Right atrium auricular region (tissue), 2 donors: ENCODE measurements at regions not wholly inside any gene's neighbourhood (a gene's known extent, or its start where the extent isn't known, plus 50 kb on each side); places are given as distances from the start of the nearest gene placed in this dataset.

ENCODE experiments used
- DNase-seq: peaks from one replicate; pipeline ENCODE4 v3.0.0-alpha.2; 2019; ENCODE audit warnings: low spot score
- H3K27ac ChIP-seq, 2 donors: fragments of 200-600 bp; sonication (generic); 1 replicate in 1 of 2; 2 replicates in 1 of 2; pipeline ENCODE4 v1.5.1; 2016 to 2019
- H3K27me3 ChIP-seq, 2 donors: fragments of 200-600 bp; sonication (generic); one replicate each; pipeline versions ENCODE4 v1.5.1 to v1.6.0; 2017 to 2019
- H3K36me3 ChIP-seq: fragments of 200-600 bp; sonication (generic); one replicate; pipeline ENCODE4 v1.5.1; 2016
- H3K4me1 ChIP-seq, 2 donors: fragments of 200-600 bp; sonication (generic); one replicate each; pipeline versions ENCODE4 v1.5.1 to v1.6.0; 2017 to 2019
- H3K4me3 ChIP-seq, 2 donors: fragments of 200-600 bp; sonication (generic); 1 replicate in 1 of 2; 2 replicates in 1 of 2; pipeline ENCODE4 v1.5.1; 2017 to 2019; ENCODE audit warnings: mild to moderate bottlenecking in 1 of 2, moderate library complexity in 1 of 2
- H3K9me3 ChIP-seq, 2 donors: fragments of 200-600 bp; sonication (generic); one replicate each; pipeline ENCODE4 v1.5.1; 2019
- TF ChIP-seq, protein P1 (sequence below), 2 donors: fragments of 200-600 bp; sonication (generic); IDR thresholded peaks; one replicate each; pipeline ENCODE4 v1.5.1; 2019; ENCODE audit warnings: antibody characterized with exemption in 2 of 2

DNA sequence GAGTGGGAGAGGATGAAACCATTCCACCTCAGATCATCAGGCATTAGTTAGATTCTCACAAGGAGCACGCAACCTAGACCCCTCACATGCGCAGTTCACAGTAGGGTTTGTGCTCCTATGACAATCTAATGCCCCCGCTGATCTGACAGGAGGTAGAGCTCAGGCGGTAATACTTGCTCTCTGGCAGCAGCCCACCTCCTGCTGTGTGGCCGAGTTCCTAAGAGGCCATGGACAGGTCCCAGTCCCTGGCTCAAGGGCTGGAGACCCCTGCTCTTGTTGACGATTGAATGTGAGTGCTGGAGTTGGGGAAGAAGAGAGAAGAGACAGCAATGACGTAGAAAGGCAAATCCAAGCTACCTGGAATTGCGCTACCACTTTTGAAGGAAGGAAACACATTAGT lies 267.2 kb downstream of the TFEC start:
- no peaks in the 10 kb centered on the region for H3K27me3 ChIP-seq
- no peak overlapping the region for H3K27ac ChIP-seq
- H3K9me3 ChIP-seq = no peaks in the 10 kb centered on the region
- H3K36me3 ChIP-seq = no peaks in the 10 kb centered on the region
- no peak for DNase-seq
- no peaks in the 10 kb centered on the region for H3K4me1 ChIP-seq
- TF ChIP-seq, protein P1, sequence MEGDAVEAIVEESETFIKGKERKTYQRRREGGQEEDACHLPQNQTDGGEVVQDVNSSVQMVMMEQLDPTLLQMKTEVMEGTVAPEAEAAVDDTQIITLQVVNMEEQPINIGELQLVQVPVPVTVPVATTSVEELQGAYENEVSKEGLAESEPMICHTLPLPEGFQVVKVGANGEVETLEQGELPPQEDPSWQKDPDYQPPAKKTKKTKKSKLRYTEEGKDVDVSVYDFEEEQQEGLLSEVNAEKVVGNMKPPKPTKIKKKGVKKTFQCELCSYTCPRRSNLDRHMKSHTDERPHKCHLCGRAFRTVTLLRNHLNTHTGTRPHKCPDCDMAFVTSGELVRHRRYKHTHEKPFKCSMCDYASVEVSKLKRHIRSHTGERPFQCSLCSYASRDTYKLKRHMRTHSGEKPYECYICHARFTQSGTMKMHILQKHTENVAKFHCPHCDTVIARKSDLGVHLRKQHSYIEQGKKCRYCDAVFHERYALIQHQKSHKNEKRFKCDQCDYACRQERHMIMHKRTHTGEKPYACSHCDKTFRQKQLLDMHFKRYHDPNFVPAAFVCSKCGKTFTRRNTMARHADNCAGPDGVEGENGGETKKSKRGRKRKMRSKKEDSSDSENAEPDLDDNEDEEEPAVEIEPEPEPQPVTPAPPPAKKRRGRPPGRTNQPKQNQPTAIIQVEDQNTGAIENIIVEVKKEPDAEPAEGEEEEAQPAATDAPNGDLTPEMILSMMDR (IDR thresholded peaks at IDR 0.05) = no peak
- no peak overlapping the region for H3K4me3 ChIP-seq

DNA sequence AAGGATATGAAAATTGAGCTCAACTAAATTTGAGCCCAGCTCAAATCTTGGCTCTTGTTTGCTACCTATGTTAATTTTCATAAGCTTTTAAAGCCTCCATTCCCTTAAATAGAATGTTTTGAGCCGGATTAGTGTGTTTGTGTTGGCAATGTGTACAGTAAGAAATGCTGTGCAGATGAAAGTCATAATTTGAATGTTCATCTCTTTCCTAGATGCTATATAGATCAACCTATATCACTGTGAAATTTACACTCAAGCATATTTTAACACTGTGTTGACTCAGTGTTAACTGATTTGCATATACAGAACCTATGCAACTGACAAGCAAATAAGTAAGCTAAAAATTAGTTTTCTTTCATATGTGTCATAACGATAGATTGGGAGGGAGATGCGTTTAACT lies 272.5 kb downstream of the TFEC start:
- Histone ChIP-seq H3K9me3 (no peaks in the 10 kb centered on the region), H3K4me3 (no peak overlapping the region), H3K27me3 (no peaks in the 10 kb centered on the region), H3K4me1 (no peaks in the 10 kb centered on the region), H3K36me3 (no peaks in the 10 kb centered on the region), H3K27ac (no peak overlapping the region)
- TF ChIP-seq, protein P1 (IDR thresholded peaks at IDR 0.05) = no peak
- DNase-seq = no peak

DNA sequence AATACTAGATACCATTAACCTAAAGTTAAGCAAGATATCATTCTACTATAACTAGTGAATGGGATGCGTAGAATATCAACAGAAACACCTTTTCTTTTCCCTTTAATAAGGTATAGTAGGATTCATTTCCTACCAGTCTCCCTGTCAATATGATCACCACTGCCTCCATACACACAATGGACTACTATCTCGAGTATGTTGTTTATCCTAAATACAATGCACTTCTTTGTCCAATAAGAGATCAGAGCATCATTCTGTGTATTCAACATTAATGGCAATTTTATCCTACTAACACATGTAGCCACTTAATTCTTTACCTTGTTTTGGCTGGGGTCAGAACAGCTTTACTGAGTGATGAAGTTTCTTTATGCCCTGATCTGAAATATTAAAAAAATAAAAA lies 276.3 kb downstream of the TFEC start:
- Histone ChIP-seq H3K4me3 (no peak overlapping the region), H3K27ac (no peak overlapping the region)

DNA sequence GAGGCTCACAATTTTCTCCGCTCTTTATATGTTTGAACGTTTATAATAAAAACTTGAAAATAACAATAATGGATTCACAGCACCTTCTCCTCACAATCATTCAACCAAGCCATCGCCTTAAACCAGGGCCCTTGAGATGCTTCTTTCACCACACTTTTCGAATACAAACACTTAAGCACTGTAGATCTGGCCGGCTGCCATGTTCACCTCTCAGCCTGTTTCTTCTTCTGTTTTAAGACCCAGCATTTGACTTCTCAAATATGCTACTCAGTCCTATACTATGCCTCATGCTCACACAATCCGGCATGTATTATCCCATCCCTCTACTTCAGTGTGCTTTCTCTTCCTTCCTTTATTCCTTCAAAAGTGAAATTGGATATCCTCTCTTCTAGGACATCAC lies 280.6 kb downstream of the TFEC start:
- TF ChIP-seq, protein P1 (IDR thresholded peaks at IDR 0.05) = no peak
- H3K27me3 ChIP-seq = no peaks in the 10 kb centered on the region

More for the DNA sequence above, 276.3 kb downstream of the TFEC start:
- Histone ChIP-seq H3K9me3 (no peaks in the 10 kb centered on the region), H3K27me3 (no peaks in the 10 kb centered on the region), H3K36me3 (no peaks in the 10 kb centered on the region), H3K4me1 (no peaks in the 10 kb centered on the region)
- TF ChIP-seq, protein P1 (IDR thresholded peaks at IDR 0.05) = no peak
- DNase-seq = no peak

DNA sequence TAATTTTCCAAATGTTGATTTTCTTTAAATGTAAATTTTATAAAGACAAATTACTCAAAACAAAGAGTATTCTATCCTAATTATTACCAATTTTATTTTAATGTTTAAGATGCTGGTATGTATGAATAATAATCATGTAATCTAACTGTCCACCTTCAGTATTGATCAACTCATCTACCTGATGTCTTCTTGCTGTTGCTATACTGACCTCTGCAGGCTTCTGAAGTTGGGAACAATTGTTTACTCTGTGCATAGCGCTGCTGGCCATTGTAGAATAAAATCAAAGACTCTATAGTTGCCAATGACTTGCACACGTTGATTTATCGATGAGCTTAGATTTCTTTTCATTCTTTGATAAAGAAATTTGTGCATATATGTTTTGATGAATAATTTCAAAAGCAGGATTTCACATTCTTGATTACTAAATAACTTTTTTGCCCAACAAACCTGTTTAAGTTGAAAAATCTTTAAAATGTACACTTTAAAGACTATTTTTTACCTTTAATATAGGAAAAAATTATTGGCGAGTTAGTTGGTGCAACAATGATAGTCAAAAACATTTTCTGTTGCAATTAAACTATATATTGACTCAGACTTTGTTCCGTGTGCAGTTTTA lies 282.3 kb downstream of the TFEC start:
- H3K9me3 ChIP-seq = no peaks in the 10 kb centered on the region
- no peak overlapping the region for H3K4me3 ChIP-seq
- DNase-seq = no peak
- no peak overlapping the region for H3K27ac ChIP-seq
- H3K4me1 ChIP-seq = no peaks in the 10 kb centered on the region
- TF ChIP-seq, protein P1 (IDR thresholded peaks at IDR 0.05) = peak in 1 of 2 donors; percentile 55
- H3K36me3 ChIP-seq = no peaks in the 10 kb centered on the region
- H3K27me3 ChIP-seq = no peaks in the 10 kb centered on the region

More for the DNA sequence above, 280.6 kb downstream of the TFEC start:
- Histone ChIP-seq H3K36me3 (no peaks in the 10 kb centered on the region), H3K9me3 (no peaks in the 10 kb centered on the region), H3K4me3 (no peak overlapping the region), H3K27ac (no peak overlapping the region), H3K4me1 (no peaks in the 10 kb centered on the region)
- DNase-seq = no peak

DNA sequence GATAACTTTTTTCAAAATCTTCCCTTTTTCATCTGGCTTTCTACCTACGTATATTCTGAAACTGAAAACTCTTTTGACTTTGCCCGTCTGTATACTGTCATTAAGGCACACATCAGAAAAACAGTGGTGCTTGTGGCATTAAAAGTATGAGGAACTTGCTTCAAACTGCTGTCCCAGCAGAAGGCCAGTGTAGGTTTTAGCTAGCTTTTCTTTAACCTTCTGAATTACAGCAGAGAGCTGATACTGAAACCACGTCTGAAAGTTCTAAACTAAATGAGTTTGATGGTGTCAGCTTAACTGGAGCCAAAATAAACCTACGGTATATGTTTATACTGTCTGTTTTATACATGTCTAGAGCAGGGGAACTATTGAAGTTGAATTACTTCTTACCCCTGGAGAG lies 283.4 kb downstream of the TFEC start:
- TF ChIP-seq, protein P1 (IDR thresholded peaks at IDR 0.05) = no peak
- Histone ChIP-seq H3K4me3 (no peak overlapping the region), H3K9me3 (no peaks in the 10 kb centered on the region), H3K4me1 (no peaks in the 10 kb centered on the region), H3K27ac (no peak overlapping the region), H3K27me3 (no peaks in the 10 kb centered on the region), H3K36me3 (no peaks in the 10 kb centered on the region)
- no peak for DNase-seq
